Muscle of back (tissue), 3 donors: ENCODE measurements at regions not wholly inside any gene's neighbourhood (a gene's known extent, or its start where the extent isn't known, plus 50 kb on each side); places are given as distances from the start of the nearest gene placed in this dataset.

Experiments used
- DNase-seq, 3 donors: peaks; one replicate each; pipeline versions ENCODE4 v3.0.0 to v3.0.0-alpha.2; 2013

GRCh38 chr4:35789899-35790574 lies 454.3 kb downstream of the ARAP2 start:
- DNase-seq = no peak

GRCh38 chr4:35793045-35793722 lies 451.1 kb downstream of the ARAP2 start:
- peak in 1 of 3 donors; percentile 16 for DNase-seq

GRCh38 chr4:35793766-35794165 lies 450.5 kb downstream of the ARAP2 start:
- DNase-seq = no peak

GRCh38 chr4:35800669-35801068 lies 443.6 kb downstream of the ARAP2 start:
- no peak for DNase-seq

GRCh38 chr4:35802644-35803043 lies 441.7 kb downstream of the ARAP2 start:
- DNase-seq = no peak

- DNase-seq = no peak
Observed at GRCh38 chr4:35818520-35818919, 425.8 kb downstream of the ARAP2 start.

GRCh38 chr4:35820003-35820402 lies 424.3 kb downstream of the ARAP2 start:
- DNase-seq = peak in 2 of 3 donors; percentile 16 to 68

- DNase-seq = no peak
Observed at GRCh38 chr4:35824231-35824630, 420.1 kb downstream of the ARAP2 start.

- DNase-seq = no peak
Observed at GRCh38 chr4:35835893-35836292, 408.4 kb downstream of the ARAP2 start.

- DNase-seq = peak; percentile 9 to 54 (median 40)
Observed at GRCh38 chr4:35836596-35836995, 407.7 kb downstream of the ARAP2 start.

GRCh38 chr4:35867057-35867456 lies 377.3 kb downstream of the ARAP2 start:
- DNase-seq = peak in 1 of 3 donors; percentile 8

GRCh38 chr4:35872273-35872672 lies 372.0 kb downstream of the ARAP2 start:
- DNase-seq = no peak

GRCh38 chr4:35879479-35879878 lies 364.8 kb downstream of the ARAP2 start:
- DNase-seq = peak in 1 of 3 donors; percentile 8

- no peak for DNase-seq
Observed at GRCh38 chr4:35883108-35883507, 361.2 kb downstream of the ARAP2 start.

- peak in 1 of 3 donors; percentile 11 for DNase-seq
Observed at GRCh38 chr4:35884714-35885480, 359.4 kb downstream of the ARAP2 start.

GRCh38 chr4:35897808-35898207 lies 346.5 kb downstream of the ARAP2 start:
- DNase-seq = no peak

GRCh38 chr4:35900286-35901243 lies 343.7 kb downstream of the ARAP2 start:
- DNase-seq = no peak

- no peak for DNase-seq
Observed at GRCh38 chr4:35912174-35912573, 332.1 kb downstream of the ARAP2 start.

- no peak for DNase-seq
Observed at GRCh38 chr4:35918491-35918977, 325.8 kb downstream of the ARAP2 start.

- no peak for DNase-seq
Observed at GRCh38 chr4:35925806-35926205, 318.5 kb downstream of the ARAP2 start.

GRCh38 chr4:35926788-35927187 lies 317.5 kb downstream of the ARAP2 start:
- peak in 1 of 3 donors; percentile 7 for DNase-seq
